Upper lobe of left lung (tissue), 4 donors: ENCODE measurements at regions not wholly inside any gene's neighbourhood (a gene's known extent, or its start where the extent isn't known, plus 50 kb on each side); places are given as distances from the start of the nearest gene placed in this dataset.

Experiments used
- CTCF ChIP-seq, 6 experiments: fragments of 450-650 bp in 4 of 6; fragments of 200-600 bp in 2 of 6; sonication (generic) in 2 of 6; IDR thresholded peaks; one replicate each; pipeline ENCODE4 v1.5.1; 2016 to 2019; ENCODE audit warnings: antibody characterized with exemption in 6 of 6
- EP300 ChIP-seq, 4 donors: sonication (generic); formaldehyde crosslinking; IDR thresholded peaks; one replicate each; pipeline ENCODE4 v1.5.1; 2017; ENCODE audit warnings: antibody characterized with exemption in 4 of 4, control low read depth in 2 of 4
- POLR2AphosphoS5 ChIP-seq, 2 donors: sonication (generic); formaldehyde crosslinking; IDR thresholded peaks; one replicate each; pipeline ENCODE4 v1.5.1; 2017; ENCODE audit warnings: antibody characterized with exemption in 2 of 2

GRCh38 chr1:118555638-118556037 lies 370.6 kb upstream of the SPAG17 start:
- TF ChIP-seq CTCF (IDR thresholded peaks at IDR 0.05), result no peak
- no peak for TF ChIP-seq EP300 (IDR thresholded peaks at IDR 0.05)
- TF ChIP-seq POLR2AphosphoS5 (IDR thresholded peaks at IDR 0.05), result no peak
